AG09319 (cell line): ENCODE measurements at regions not wholly inside any gene's neighbourhood (a gene's known extent, or its start where the extent isn't known, plus 50 kb on each side); places are given as distances from the start of the nearest gene placed in this dataset.
A peak's percentile ranks its signal among the peaks of the same experiment; 100 is the strongest.

Source experiments
- DNase-seq: peaks from one replicate; pipeline ENCODE4 v3.0.0-alpha.2; 2010; ENCODE audit warnings: low read depth; ENCODE audit errors: extremely low read depth
- CTCF ChIP-seq: IDR thresholded peaks from 2 replicates; pipeline ENCODE4 v1.5.1; 2011; ENCODE audit warnings: low read depth, mild to moderate bottlenecking, inconsistent platforms, low read length, moderate library complexity

- no peak for TF ChIP-seq CTCF
- DNase-seq: no peak
Measured at GRCh38 chr2:235334179-235334578, 159.7 kb upstream of the AGAP1 start.

- no peak for TF ChIP-seq CTCF
- DNase-seq: no peak
Measured at GRCh38 chr2:235343156-235343774, 150.6 kb upstream of the AGAP1 start.

- DNase-seq: no peak
- no peak for TF ChIP-seq CTCF
Measured at GRCh38 chr2:235343869-235344268, 150.0 kb upstream of the AGAP1 start.

GRCh38 chr2:235345745-235346144 is 148.1 kb upstream of the AGAP1 start:
- TF ChIP-seq CTCF: no peak
- DNase-seq: no peak

GRCh38 chr2:235347691-235348090 is 146.2 kb upstream of the AGAP1 start:
- no peak for TF ChIP-seq CTCF
- DNase-seq: peak; percentile 60

GRCh38 chr2:235348329-235348728 is 145.5 kb upstream of the AGAP1 start:
- TF ChIP-seq CTCF: no peak
- DNase-seq: no peak

GRCh38 chr2:235350234-235350633 is 143.6 kb upstream of the AGAP1 start:
- TF ChIP-seq CTCF: no peak
- no peak for DNase-seq
